ENCODE measurements at regions not wholly inside any gene's neighbourhood (a gene's known extent, or its start where the extent isn't known, plus 50 kb on each side); places are given as distances from the start of the nearest gene placed in this dataset.

GRCh38 chr4:54945838-54946237 lies 179.6 kb downstream of the KDR start:
- Histone ChIP-seq H4K20me1 (ENCODE audit: insufficient read depth, low read length) (no peaks in the 10 kb centered on the region), H2AFZ (ENCODE audit: insufficient read depth, low read depth, low read length, poor library complexity, severe bottlenecking) (peak overlapping the region; percentile 30), H3K4me2 (replicated peaks; ENCODE audit: extremely low read depth, low read length, poor library complexity, severe bottlenecking) (no peak overlapping the region), H3K79me2 (ENCODE audit: insufficient read depth, low read length) (no peaks in the 10 kb centered on the region), H3K27ac (ENCODE audit: low read depth in 1 of 2, low read length in 2 of 2) (no peak overlapping the region), H3K27me3 (ENCODE audit: control insufficient read depth in 2 of 2, insufficient read depth in 2 of 2, low read length in 2 of 2) (no peaks in the 10 kb centered on the region), H3K9me3 (replicated peaks in 1 of 2; ENCODE audit: control insufficient read depth in 1 of 2, insufficient read depth in 1 of 2, low read length in 2 of 2) (no peaks in the 10 kb centered on the region), H3K36me3 (replicated peaks in 1 of 2; ENCODE audit: control insufficient read depth in 1 of 2, insufficient read depth in 2 of 2, low read length in 2 of 2) (no peaks in the 10 kb centered on the region), H3K4me3 (replicated peaks in 1 of 3; ENCODE audit: low read depth in 2 of 3, low read length in 3 of 3) (no peak overlapping the region), H3K4me1 (ENCODE audit: control insufficient read depth in 1 of 2, insufficient read depth in 2 of 2, low read length in 2 of 2) (peaks cover 14 to 18% of the 10 kb centered on the region in 2 donors), H3K9ac (ENCODE audit: insufficient read depth, low read length, poor library complexity, severe bottlenecking) (no peak overlapping the region)
- H3K9me3 Mint-ChIP-seq = peaks cover 0 to 4% (median 0%) of the 10 kb centered on the region in 7 donors
- H3K4me1 Mint-ChIP-seq = peaks cover 31% of the 10 kb centered on the region
- H3K36me3 Mint-ChIP-seq = no peaks in the 10 kb centered on the region
- peaks cover 0 to 1% (median 0%) of the 10 kb centered on the region in 3 donors for H3K27me3 Mint-ChIP-seq (ENCODE audit: low read depth in 3 of 3)
- H3K4me3 Mint-ChIP-seq = no peak overlapping the region
- DNase-seq = no peak
- no peak overlapping the region for H3K27ac Mint-ChIP-seq
- TF ChIP-seq, protein P1, sequence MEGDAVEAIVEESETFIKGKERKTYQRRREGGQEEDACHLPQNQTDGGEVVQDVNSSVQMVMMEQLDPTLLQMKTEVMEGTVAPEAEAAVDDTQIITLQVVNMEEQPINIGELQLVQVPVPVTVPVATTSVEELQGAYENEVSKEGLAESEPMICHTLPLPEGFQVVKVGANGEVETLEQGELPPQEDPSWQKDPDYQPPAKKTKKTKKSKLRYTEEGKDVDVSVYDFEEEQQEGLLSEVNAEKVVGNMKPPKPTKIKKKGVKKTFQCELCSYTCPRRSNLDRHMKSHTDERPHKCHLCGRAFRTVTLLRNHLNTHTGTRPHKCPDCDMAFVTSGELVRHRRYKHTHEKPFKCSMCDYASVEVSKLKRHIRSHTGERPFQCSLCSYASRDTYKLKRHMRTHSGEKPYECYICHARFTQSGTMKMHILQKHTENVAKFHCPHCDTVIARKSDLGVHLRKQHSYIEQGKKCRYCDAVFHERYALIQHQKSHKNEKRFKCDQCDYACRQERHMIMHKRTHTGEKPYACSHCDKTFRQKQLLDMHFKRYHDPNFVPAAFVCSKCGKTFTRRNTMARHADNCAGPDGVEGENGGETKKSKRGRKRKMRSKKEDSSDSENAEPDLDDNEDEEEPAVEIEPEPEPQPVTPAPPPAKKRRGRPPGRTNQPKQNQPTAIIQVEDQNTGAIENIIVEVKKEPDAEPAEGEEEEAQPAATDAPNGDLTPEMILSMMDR (IDR thresholded peaks at IDR 0.05) = no peak
- intact Hi-C loops (cut with micrococcal nuclease) = no loop called here
- WGBS (ENCODE audit: insufficient coverage) = 27% methylated on average over 1 of the region's 6 CpGs

- DNase-seq = peak; percentile 33 to 46 (median 38)
- H3K4me1 Mint-ChIP-seq = peaks cover 31% of the 10 kb centered on the region
- H3K9ac ChIP-seq (ENCODE audit: insufficient read depth, low read length, poor library complexity, severe bottlenecking) = no peak overlapping the region
- no peaks in the 10 kb centered on the region for H3K79me2 ChIP-seq (ENCODE audit: insufficient read depth, low read length)
- H3K36me3 Mint-ChIP-seq = no peaks in the 10 kb centered on the region
- H3K4me2 ChIP-seq (replicated peaks; ENCODE audit: extremely low read depth, low read length, poor library complexity, severe bottlenecking) = peak overlapping the region; percentile 45
- H3K27me3 ChIP-seq (ENCODE audit: control insufficient read depth in 2 of 2, insufficient read depth in 2 of 2, low read length in 2 of 2) = no peaks in the 10 kb centered on the region
- peak overlapping the region; percentile 69 for H2AFZ ChIP-seq (ENCODE audit: insufficient read depth, low read depth, low read length, poor library complexity, severe bottlenecking)
- peak overlapping the region; percentile 40 to 88 for H3K4me3 Mint-ChIP-seq
- TF ChIP-seq, protein P1 (IDR thresholded peaks at IDR 0.05) = no peak
- H3K4me3 ChIP-seq (replicated peaks in 1 of 3; ENCODE audit: low read depth in 2 of 3, low read length in 3 of 3) = peak overlapping the region in 2 of 3 experiments; percentile 15 to 35
- no peaks in the 10 kb centered on the region for H3K36me3 ChIP-seq (replicated peaks in 1 of 2; ENCODE audit: control insufficient read depth in 1 of 2, insufficient read depth in 2 of 2, low read length in 2 of 2)
- no peak overlapping the region for H3K27ac ChIP-seq (ENCODE audit: low read depth in 1 of 2, low read length in 2 of 2)
- H3K4me1 ChIP-seq (ENCODE audit: control insufficient read depth in 1 of 2, insufficient read depth in 2 of 2, low read length in 2 of 2) = peaks cover 14 to 18% of the 10 kb centered on the region in 2 donors
- intact Hi-C loops (cut with micrococcal nuclease) = no loop called here
- H4K20me1 ChIP-seq (ENCODE audit: insufficient read depth, low read length) = no peaks in the 10 kb centered on the region
- H3K27ac Mint-ChIP-seq = peak overlapping the region in 6 of 7 donors; percentile 4 to 70 (median 18)
- peaks cover 0 to 2% (median 0%) of the 10 kb centered on the region in 3 donors for H3K27me3 Mint-ChIP-seq (ENCODE audit: low read depth in 3 of 3)
- whole genome bisulfite sequencing (ENCODE audit: insufficient coverage) = no CpG with 5 or more reads among the region's 4 CpGs
- H3K9me3 ChIP-seq (replicated peaks in 1 of 2; ENCODE audit: control insufficient read depth in 1 of 2, insufficient read depth in 1 of 2, low read length in 2 of 2) = no peaks in the 10 kb centered on the region
- H3K9me3 Mint-ChIP-seq = no peaks in the 10 kb centered on the region
These were observed 182.7 kb downstream of the KDR start for GRCh38 chr4:54942721-54943120.

All from CD14-positive monocyte (primary cell).